ENCODE measurements at regions not wholly inside any gene's neighbourhood (a gene's known extent, or its start where the extent isn't known, plus 50 kb on each side); places are given as distances from the start of the nearest gene placed in this dataset.

GRCh38 chr3:21330293-21330692 lies 420.7 kb downstream of the ZNF385D start:
- no peak overlapping the region for H3K9ac ChIP-seq (ENCODE audit: low read depth, low read length)
- H3K27ac ChIP-seq (ENCODE audit: insufficient read depth, low read length) = no peak overlapping the region
- H4K5ac ChIP-seq (ENCODE audit: low read depth, low read length) = no peak overlapping the region
- in situ Hi-C loops (cut with MboI; ENCODE audit: low sequenced_read_pairs) (loop anchor here (25.0 kb wide), 1 partner anchor 93 kb away; no protein-coding TSS in a partner anchor), dilution Hi-C loops (cut with HindIII; ENCODE audit: low sequenced_read_pairs, unreplicated experiment) (no loop called here), intact Hi-C loops (cut with micrococcal nuclease) (no loop called here)
- no peaks in the 10 kb centered on the region for H3K79me1 ChIP-seq (ENCODE audit: low read depth in 1 of 2, low read length in 2 of 2)
- no peaks in the 10 kb centered on the region for H4K20me1 ChIP-seq (ENCODE audit: insufficient read depth, low read length)
- H4K91ac ChIP-seq (ENCODE audit: insufficient read depth, low read depth, low read length) = no peak overlapping the region
- no peak overlapping the region for H3K4me2 ChIP-seq (ENCODE audit: low read depth, low read length)
- ChIA-PET CTCF (no interaction called here), POLR2A (ENCODE audit: unreplicated experiment) (no interaction called here)
- no peak for ATAC-seq (ENCODE audit: low read depth)
- H2BK15ac ChIP-seq (ENCODE audit: low read depth, low read length) = no peak overlapping the region
- no peak overlapping the region for H3K56ac ChIP-seq (ENCODE audit: extremely low read depth, insufficient read depth, low read length)
- no peaks in the 10 kb centered on the region for H3K4me1 ChIP-seq (ENCODE audit: control insufficient read depth, insufficient read depth, low read length)
- H2AK5ac ChIP-seq (ENCODE audit: low read depth, low read length) = no peak overlapping the region
- no peaks in the 10 kb centered on the region; the same call in 1 of the 2 replicates for H3K9me3 ChIP-seq (ENCODE audit: control insufficient read depth, insufficient read depth, low read length)
- WGBS, 2 experiments (ENCODE audit: extremely low coverage in 2 of 2, insufficient read length in 1 of 2) = no CpG with 5 or more reads among the region's 2 CpGs
- H2BK5ac ChIP-seq (ENCODE audit: low read depth, low read length, poor library complexity, severe bottlenecking) = no peak overlapping the region
- H3K14ac ChIP-seq (replicated peaks; ENCODE audit: low read depth, low read length) = no peak overlapping the region
- no peak overlapping the region for H3K23ac ChIP-seq (ENCODE audit: low read depth, low read length)
- no peak overlapping the region for H2AFZ ChIP-seq (replicated peaks; ENCODE audit: low read length, poor library complexity)
- H3K18ac ChIP-seq (ENCODE audit: low read depth, low read length) = no peak overlapping the region
- H2AK9ac ChIP-seq (replicated peaks; ENCODE audit: low read depth, low read length, poor library complexity) = no peak overlapping the region
- no peak overlapping the region for H3K4me3 ChIP-seq (ENCODE audit: insufficient read depth, low read depth, low read length)
- H2BK120ac ChIP-seq (ENCODE audit: low read depth, low read length) = no peak overlapping the region
- H3K4ac ChIP-seq (ENCODE audit: low read depth, low read length) = no peak overlapping the region
- H3K27me3 ChIP-seq (ENCODE audit: control insufficient read depth, insufficient read depth, low read length) = no peaks in the 10 kb centered on the region
- no peak for TF ChIP-seq RFX5 (IDR thresholded peaks at IDR 0.05; ENCODE audit: low read depth, low read length)
- TF ChIP-seq NFE2L2 (IDR thresholded peaks at IDR 0.05; ENCODE audit: low read depth, low read length) = no peak
- TF ChIP-seq USF2 (IDR thresholded peaks at IDR 0.05; ENCODE audit: low read depth, low read length) = no peak
- no peak for TF ChIP-seq RAD21 (IDR thresholded peaks at IDR 0.05; ENCODE audit: low read length)
- no peak for TF ChIP-seq CEBPB (IDR thresholded peaks at IDR 0.05; ENCODE audit: low read depth, low read length)
- no peak for TF ChIP-seq CTCF (conservative IDR thresholded peaks at IDR 0.05; ENCODE audit: low read depth, low read length)
- no peak for TF ChIP-seq RCOR1 (IDR thresholded peaks at IDR 0.05; ENCODE audit: insufficient replicate concordance, low read length)
- TF ChIP-seq POLR2A (IDR thresholded peaks at IDR 0.05; ENCODE audit: low read depth, low read length) = no peak
- TF ChIP-seq ELK1 (IDR thresholded peaks at IDR 0.05; ENCODE audit: borderline replicate concordance, low read depth, low read length) = no peak
- TF ChIP-seq MXI1 (IDR thresholded peaks at IDR 0.05; ENCODE audit: borderline replicate concordance, low read depth, low read length) = no peak
- no peak for TF ChIP-seq BHLHE40 (IDR thresholded peaks at IDR 0.05; ENCODE audit: low read depth, low read length)
- no peak for TF ChIP-seq SMC3 (IDR thresholded peaks at IDR 0.05; ENCODE audit: low read depth, low read length)
- no peak for TF ChIP-seq FOS (IDR thresholded peaks at IDR 0.05; ENCODE audit: low read depth, low read length)
- BruUV-seq (replicated peaks) = no TSS peak
- no peaks in the 10 kb centered on the region for H3K36me3 ChIP-seq (ENCODE audit: control insufficient read depth, insufficient read depth, low read length)
- no peak overlapping the region for H2BK20ac ChIP-seq (ENCODE audit: low read depth, low read length)
- H4K8ac ChIP-seq (ENCODE audit: low read depth in 2 of 2, low read length in 2 of 2) = no peak overlapping the region
- H3K9me1 ChIP-seq (ENCODE audit: insufficient read depth, low read length) = no peaks in the 10 kb centered on the region
- DNase-seq = no peak
